ENCODE measurements at regions not wholly inside any gene's neighbourhood (a gene's known extent, or its start where the extent isn't known, plus 50 kb on each side); places are given as distances from the start of the nearest gene placed in this dataset.

- TF ChIP-seq CTCF (conservative IDR thresholded peaks at IDR 0.05; ENCODE audit: low read depth, low read length) (no peak), EZH2 (IDR thresholded peaks at IDR 0.05; ENCODE audit: borderline replicate concordance, low read depth, low read length, poor library complexity, severe bottlenecking) (no peak)
Measured at GRCh38 chr20:48214601-48215000, 429.3 kb upstream of the SULF2 start.

All from A673 (cell line).